Mesodermal cell (in vitro differentiated cells): ENCODE measurements at regions not wholly inside any gene's neighbourhood (a gene's known extent, or its start where the extent isn't known, plus 50 kb on each side); places are given as distances from the start of the nearest gene placed in this dataset.

Experiments used
- H3K27ac ChIP-seq: 2 replicates; pipeline ENCODE4 v1.7.0; 2013; ENCODE audit warnings: mild to moderate bottlenecking, low read depth, low read length, moderate library complexity; ENCODE audit not compliant: severe bottlenecking
- H3K36me3 ChIP-seq: 2 replicates; pipeline ENCODE4 v1.7.1; 2013; ENCODE audit warnings: mild to moderate bottlenecking, low read length, moderate library complexity; ENCODE audit not compliant: control insufficient read depth, insufficient read depth
- H3K4me1 ChIP-seq: one replicate; pipeline ENCODE4 v1.7.1; 2013; ENCODE audit warnings: mild to moderate bottlenecking, low read length; ENCODE audit not compliant: insufficient read depth, control insufficient read depth, poor library complexity, severe bottlenecking
- H3K4me3 ChIP-seq: 2 replicates; pipeline ENCODE4 v1.7.0; 2013; ENCODE audit warnings: low read length, control low read depth, mild to moderate bottlenecking; ENCODE audit not compliant: insufficient read depth, poor library complexity, severe bottlenecking; ENCODE audit errors: extremely low read depth
- H3K9me3 ChIP-seq: 2 replicates; pipeline ENCODE4 v1.7.1; 2013; ENCODE audit warnings: mild to moderate bottlenecking, low read length, moderate library complexity; ENCODE audit not compliant: control insufficient read depth
- WGBS, 2 experiments: methylation state at CpG; one replicate each; pipeline ENCODE4 v1.1.5; 2013; ENCODE audit warnings: missing lambda C conversion rate in 2 of 2; ENCODE audit not compliant: insufficient coverage in 2 of 2; 5-methylcytosine and 5-hydroxymethylcytosine counted together

- Histone ChIP-seq H3K4me1 (no peaks in the 10 kb centered on the region), H3K27ac (no peak overlapping the region), H3K4me3 (no peak overlapping the region), H3K9me3 (no peaks in the 10 kb centered on the region), H3K36me3 (no peaks in the 10 kb centered on the region)
- 76 to 80% methylated on average over 2 of the region's 3 CpGs for WGBS, 2 experiments
Measured at GRCh38 chr12:30126944-30127343, 343.2 kb upstream of the TMTC1 start.

GRCh38 chr12:30120522-30120921, 336.8 kb upstream of the TMTC1 start:
- H3K4me1 ChIP-seq: no peaks in the 10 kb centered on the region
- H3K27ac ChIP-seq: no peak overlapping the region
- no peaks in the 10 kb centered on the region for H3K36me3 ChIP-seq
- H3K4me3 ChIP-seq: no peak overlapping the region
- 71 to 100% methylated on average over 1 of the region's 1 CpG for WGBS, 2 experiments
- no peaks in the 10 kb centered on the region for H3K9me3 ChIP-seq

DNA sequence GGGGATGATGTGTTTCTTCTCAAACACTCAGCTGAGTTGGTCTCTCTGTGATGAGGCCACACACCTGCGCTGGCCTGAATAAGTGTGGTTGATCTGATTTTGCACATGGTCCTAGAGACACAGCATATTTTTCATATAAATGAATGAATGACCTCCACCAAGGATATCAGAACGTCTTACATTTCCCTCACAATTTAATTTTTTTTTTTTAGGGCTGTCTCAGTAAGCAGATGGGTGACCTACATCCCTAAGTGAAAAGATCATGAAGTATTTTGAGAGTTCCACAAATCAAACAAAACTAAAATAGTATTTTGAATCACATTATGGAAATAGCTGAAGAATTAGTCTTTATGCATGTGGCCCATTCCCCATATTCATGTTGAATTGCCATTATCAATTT, 333.7 kb upstream of the TMTC1 start:
- no CpG with 5 or more reads among the region's 2 CpGs for WGBS, 2 experiments
- Histone ChIP-seq H3K9me3 (no peaks in the 10 kb centered on the region), H3K27ac (no peak overlapping the region), H3K4me1 (no peaks in the 10 kb centered on the region), H3K36me3 (no peaks in the 10 kb centered on the region), H3K4me3 (no peak overlapping the region)

GRCh38 chr12:30111719-30112118, 328.0 kb upstream of the TMTC1 start:
- no peak overlapping the region for H3K27ac ChIP-seq
- H3K9me3 ChIP-seq: peaks cover 3% of the 10 kb centered on the region
- no peak overlapping the region for H3K4me3 ChIP-seq
- H3K36me3 ChIP-seq: no peaks in the 10 kb centered on the region
- H3K4me1 ChIP-seq: peaks cover 6% of the 10 kb centered on the region
- 100% methylated on average over 1 of the region's 2 CpGs; no CpG with 5 or more reads in 1 of the 2 experiments for WGBS, 2 experiments

DNA sequence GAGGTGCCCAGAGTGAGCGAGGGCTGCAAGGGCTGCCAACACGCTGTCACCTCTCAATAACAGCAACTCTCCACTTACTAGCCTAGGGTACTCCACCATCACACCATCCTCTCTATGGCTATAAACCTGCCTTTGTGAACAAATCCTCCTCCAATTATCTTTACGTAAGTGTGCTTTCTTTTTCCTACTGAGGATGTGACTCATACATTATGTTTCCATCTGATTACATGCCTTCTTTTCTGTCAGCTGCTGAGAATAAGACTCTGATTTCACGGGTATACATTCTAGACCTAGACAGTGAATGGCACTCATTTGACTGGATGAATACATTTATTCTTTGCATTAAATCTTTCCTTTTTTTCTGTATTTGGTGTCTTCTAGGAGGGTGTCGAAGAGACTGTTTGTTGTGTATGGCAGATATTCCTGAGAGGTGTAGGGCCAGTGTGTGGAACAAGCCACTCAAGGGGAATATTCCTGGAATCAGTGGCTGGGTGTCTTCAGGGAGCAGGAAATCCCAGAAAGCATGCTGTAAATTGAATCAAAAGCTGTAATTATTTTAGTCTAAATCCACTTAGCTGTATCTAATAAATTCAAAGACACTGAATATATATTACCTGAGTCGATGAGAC, 327.3 kb upstream of the TMTC1 start:
- Histone ChIP-seq H3K9me3 (peaks cover 3% of the 10 kb centered on the region), H3K4me1 (peaks cover 6% of the 10 kb centered on the region), H3K27ac (peak overlapping the region; percentile 6), H3K4me3 (no peak overlapping the region), H3K36me3 (no peaks in the 10 kb centered on the region)
- WGBS, 2 experiments: 79 to 89% methylated on average over 3 of the region's 6 CpGs

- no peaks in the 10 kb centered on the region for H3K36me3 ChIP-seq
- no peak overlapping the region for H3K27ac ChIP-seq
- peaks cover 6% of the 10 kb centered on the region for H3K4me1 ChIP-seq
- WGBS, 2 experiments: 88 to 91% methylated on average over 12 to 14 of the region's 22 CpGs
- no peak overlapping the region for H3K4me3 ChIP-seq
- peaks cover 3% of the 10 kb centered on the region for H3K9me3 ChIP-seq
Measured at GRCh38 chr12:30110498-30110897, 326.8 kb upstream of the TMTC1 start.

- Histone ChIP-seq H3K9me3 (peaks cover 3% of the 10 kb centered on the region), H3K4me1 (peaks cover 6% of the 10 kb centered on the region), H3K27ac (no peak overlapping the region), H3K4me3 (no peak overlapping the region), H3K36me3 (no peaks in the 10 kb centered on the region)
- WGBS, 2 experiments: 86 to 89% methylated on average over 1 to 2 of the region's 2 CpGs
Measured at GRCh38 chr12:30108666-30109065, 324.9 kb upstream of the TMTC1 start.

- Histone ChIP-seq H3K27ac (no peak overlapping the region), H3K36me3 (no peaks in the 10 kb centered on the region), H3K4me3 (no peak overlapping the region), H3K4me1 (peaks cover 6% of the 10 kb centered on the region), H3K9me3 (peaks cover 3% of the 10 kb centered on the region)
- WGBS, 2 experiments: 96 to 98% methylated on average over 8 to 9 of the region's 9 CpGs
Measured at GRCh38 chr12:30106204-30106965, 322.6 kb upstream of the TMTC1 start.

DNA sequence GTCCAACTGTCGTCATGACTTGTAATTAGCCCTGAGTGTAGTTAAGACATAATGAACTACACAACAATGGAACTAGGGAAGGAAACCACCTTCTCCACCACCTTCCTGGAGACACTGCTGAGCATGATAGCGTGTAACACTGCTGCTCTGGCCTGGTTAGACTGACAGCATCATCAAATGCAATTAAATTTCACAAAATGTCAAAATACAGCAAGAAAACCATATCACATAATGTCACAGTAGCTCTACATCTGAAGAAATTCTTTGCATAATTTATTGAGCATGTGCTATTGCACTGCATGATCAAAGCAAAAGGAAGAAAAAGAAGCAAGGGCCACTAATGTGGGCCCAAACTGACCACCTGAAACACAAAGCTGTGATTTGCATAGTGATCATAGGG, 321.8 kb upstream of the TMTC1 start:
- 83 to 100% methylated on average over 1 of the region's 2 CpGs for WGBS, 2 experiments
- no peaks in the 10 kb centered on the region for H3K4me1 ChIP-seq
- no peak overlapping the region for H3K27ac ChIP-seq
- H3K36me3 ChIP-seq: no peaks in the 10 kb centered on the region
- no peak overlapping the region for H3K4me3 ChIP-seq
- peaks cover 3% of the 10 kb centered on the region for H3K9me3 ChIP-seq

DNA sequence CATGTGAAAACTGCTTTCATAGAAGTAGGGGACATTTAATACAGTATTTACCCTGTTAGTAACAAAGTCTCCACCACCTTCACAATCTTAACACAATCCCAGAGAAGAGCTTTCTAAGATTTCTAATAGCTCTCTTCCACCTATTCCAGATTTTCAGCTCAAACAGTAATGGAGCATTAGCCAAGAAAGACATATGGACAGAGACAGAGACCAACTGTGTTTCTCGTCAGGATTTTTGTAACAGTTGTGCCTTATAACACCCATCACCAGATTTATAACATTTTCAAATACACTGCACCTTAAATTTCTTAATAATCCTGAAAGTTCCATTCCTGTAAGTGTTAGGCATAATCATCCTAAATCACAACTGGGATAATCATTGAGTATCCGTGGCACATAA, 321.2 kb upstream of the TMTC1 start:
- Histone ChIP-seq H3K9me3 (peaks cover 3% of the 10 kb centered on the region), H3K4me1 (no peaks in the 10 kb centered on the region), H3K36me3 (no peaks in the 10 kb centered on the region), H3K4me3 (no peak overlapping the region), H3K27ac (no peak overlapping the region)
- 100% methylated on average over 1 of the region's 2 CpGs for whole genome bisulfite sequencing, 2 experiments

DNA sequence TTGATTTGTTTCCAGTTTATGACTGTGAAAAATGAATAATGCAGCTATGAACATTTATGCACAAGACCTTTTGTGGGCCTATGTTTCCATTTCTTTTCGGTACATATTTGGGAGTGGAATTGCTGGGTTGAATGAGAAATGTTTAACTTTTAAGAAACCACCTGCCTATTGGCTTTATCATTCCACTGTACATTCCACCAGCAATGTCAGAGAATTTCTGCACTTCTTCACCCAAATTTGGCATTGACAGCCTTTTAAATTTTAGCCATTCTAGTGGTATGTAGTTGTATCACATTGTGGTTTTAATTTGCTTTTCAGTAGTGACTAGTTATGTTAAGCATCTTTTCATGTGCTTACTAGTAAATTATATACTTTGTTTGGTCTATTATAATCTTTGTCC, 317.0 kb upstream of the TMTC1 start:
- Histone ChIP-seq H3K4me1 (no peaks in the 10 kb centered on the region), H3K9me3 (no peaks in the 10 kb centered on the region), H3K4me3 (no peak overlapping the region), H3K27ac (no peak overlapping the region), H3K36me3 (no peaks in the 10 kb centered on the region)
- WGBS, 2 experiments: no CpG with 5 or more reads among the region's 1 CpG
